22Rv1 (cell line): ENCODE measurements at regions not wholly inside any gene's neighbourhood (a gene's known extent, or its start where the extent isn't known, plus 50 kb on each side); places are given as distances from the start of the nearest gene placed in this dataset.

Experiments used
- H3K27ac ChIP-seq: fragments of 450-650 bp; 2 replicates; pipeline ENCODE4 v1.5.1; 2017
- CTCF ChIP-seq: fragments of 450-650 bp; IDR thresholded peaks from 2 replicates; pipeline ENCODE4 v1.5.1; 2017; ENCODE audit warnings: mild to moderate bottlenecking
- ZFX ChIP-seq: fragments of 450-650 bp; IDR thresholded peaks from 2 replicates; pipeline ENCODE4 v1.6.1; 2017; ENCODE audit warnings: antibody characterized with exemption, borderline replicate concordance

- TF ChIP-seq CTCF: no peak
- no peak for TF ChIP-seq ZFX
- H3K27ac ChIP-seq: no peak overlapping the region
Observed at GRCh38 chr12:94783862-94784261, 133.5 kb upstream of the TMCC3 start.

- no peak overlapping the region for H3K27ac ChIP-seq
- TF ChIP-seq CTCF (0 out of 2 replicates have a peak, but pooled peaks have one; percentile 5), ZFX (no peak)
Observed at GRCh38 chr12:94783343-94783742, 133.0 kb upstream of the TMCC3 start.

- H3K27ac ChIP-seq: no peak overlapping the region
- TF ChIP-seq CTCF (no peak), ZFX (no peak)
Observed at GRCh38 chr12:94781835-94782234, 131.5 kb upstream of the TMCC3 start.

GRCh38 chr12:94779485-94779884 is 129.1 kb upstream of the TMCC3 start:
- H3K27ac ChIP-seq: no peak overlapping the region
- TF ChIP-seq ZFX (no peak), CTCF (no peak)

GRCh38 chr12:94777936-94778335 is 127.6 kb upstream of the TMCC3 start:
- H3K27ac ChIP-seq: no peak overlapping the region
- TF ChIP-seq ZFX (no peak), CTCF (no peak)

GRCh38 chr12:94775710-94776109 is 125.4 kb upstream of the TMCC3 start:
- no peak overlapping the region for H3K27ac ChIP-seq
- TF ChIP-seq CTCF: no peak
- no peak for TF ChIP-seq ZFX

- H3K27ac ChIP-seq: no peak overlapping the region
Observed at GRCh38 chr12:94771741-94772140, 121.4 kb upstream of the TMCC3 start.

GRCh38 chr12:94771199-94771598 is 120.8 kb upstream of the TMCC3 start:
- no peak overlapping the region for H3K27ac ChIP-seq
- TF ChIP-seq CTCF (no peak), ZFX (no peak)

More at GRCh38 chr12:94771741-94772140, 121.4 kb upstream of the TMCC3 start:
- TF ChIP-seq ZFX: no peak
